ENCODE measurements at regions not wholly inside any gene's neighbourhood (a gene's known extent, or its start where the extent isn't known, plus 50 kb on each side); places are given as distances from the start of the nearest gene placed in this dataset.

DNA sequence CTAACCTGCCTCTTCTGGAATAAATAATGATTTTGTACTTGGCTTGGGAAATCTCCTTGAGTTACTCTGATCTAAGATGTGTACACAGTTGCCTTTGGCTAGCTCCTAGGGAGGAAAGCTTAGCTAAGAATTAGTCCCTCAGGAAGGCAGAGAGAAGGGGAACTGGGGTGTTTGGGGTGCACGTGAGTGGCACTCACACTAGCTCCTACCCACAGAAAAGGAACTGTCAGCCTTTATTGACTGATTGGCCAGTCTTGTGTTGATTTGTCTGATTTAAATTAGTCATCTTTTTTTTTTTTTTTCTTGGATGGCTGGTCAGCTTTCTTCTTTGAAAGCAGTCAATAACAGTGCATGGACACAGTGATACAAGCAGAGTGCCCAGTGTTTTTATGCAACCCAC is 107.7 kb downstream of the DMRT2 start:
- ChIA-PET POLR2A (no interaction called here), CTCF (no interaction called here)
- no peak overlapping the region for H3K4me3 ChIP-seq (ENCODE audit: low read depth, low read length)
- TF ChIP-seq, protein P1, sequence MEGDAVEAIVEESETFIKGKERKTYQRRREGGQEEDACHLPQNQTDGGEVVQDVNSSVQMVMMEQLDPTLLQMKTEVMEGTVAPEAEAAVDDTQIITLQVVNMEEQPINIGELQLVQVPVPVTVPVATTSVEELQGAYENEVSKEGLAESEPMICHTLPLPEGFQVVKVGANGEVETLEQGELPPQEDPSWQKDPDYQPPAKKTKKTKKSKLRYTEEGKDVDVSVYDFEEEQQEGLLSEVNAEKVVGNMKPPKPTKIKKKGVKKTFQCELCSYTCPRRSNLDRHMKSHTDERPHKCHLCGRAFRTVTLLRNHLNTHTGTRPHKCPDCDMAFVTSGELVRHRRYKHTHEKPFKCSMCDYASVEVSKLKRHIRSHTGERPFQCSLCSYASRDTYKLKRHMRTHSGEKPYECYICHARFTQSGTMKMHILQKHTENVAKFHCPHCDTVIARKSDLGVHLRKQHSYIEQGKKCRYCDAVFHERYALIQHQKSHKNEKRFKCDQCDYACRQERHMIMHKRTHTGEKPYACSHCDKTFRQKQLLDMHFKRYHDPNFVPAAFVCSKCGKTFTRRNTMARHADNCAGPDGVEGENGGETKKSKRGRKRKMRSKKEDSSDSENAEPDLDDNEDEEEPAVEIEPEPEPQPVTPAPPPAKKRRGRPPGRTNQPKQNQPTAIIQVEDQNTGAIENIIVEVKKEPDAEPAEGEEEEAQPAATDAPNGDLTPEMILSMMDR (IDR thresholded peaks at IDR 0.05; ENCODE audit: insufficient read depth, low read length, missing control alignments) = no peak
- DNase-seq (ENCODE audit: low read depth, low spot score) = no peak

DNA sequence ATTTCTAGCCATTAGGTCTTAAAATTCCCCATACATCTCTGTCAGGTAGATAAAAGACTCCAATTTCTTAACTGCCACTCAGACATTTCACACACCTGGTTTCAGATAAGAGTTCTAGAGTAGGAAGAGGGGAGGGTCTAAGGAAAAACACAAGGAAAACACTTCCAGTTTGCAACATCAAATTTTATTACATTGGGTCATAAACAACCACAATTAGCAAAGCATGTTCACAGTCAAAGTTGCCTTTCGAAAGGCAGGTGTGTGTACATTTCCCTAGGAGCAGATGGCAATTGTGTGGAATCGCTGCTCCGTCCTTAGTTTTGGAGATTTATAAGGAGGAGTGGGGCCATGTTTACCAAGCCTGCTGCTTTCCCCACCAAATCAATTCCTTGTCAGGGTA is 120.8 kb downstream of the DMRT2 start:
- no peak overlapping the region for H3K4me3 ChIP-seq (ENCODE audit: low read depth, low read length)
- POLR2A ChIA-PET = no interaction called here
- CTCF ChIA-PET = no interaction called here
- DNase-seq (ENCODE audit: low read depth, low spot score) = no peak
- TF ChIP-seq, protein P1 (IDR thresholded peaks at IDR 0.05; ENCODE audit: insufficient read depth, low read length, missing control alignments) = no peak

DNA sequence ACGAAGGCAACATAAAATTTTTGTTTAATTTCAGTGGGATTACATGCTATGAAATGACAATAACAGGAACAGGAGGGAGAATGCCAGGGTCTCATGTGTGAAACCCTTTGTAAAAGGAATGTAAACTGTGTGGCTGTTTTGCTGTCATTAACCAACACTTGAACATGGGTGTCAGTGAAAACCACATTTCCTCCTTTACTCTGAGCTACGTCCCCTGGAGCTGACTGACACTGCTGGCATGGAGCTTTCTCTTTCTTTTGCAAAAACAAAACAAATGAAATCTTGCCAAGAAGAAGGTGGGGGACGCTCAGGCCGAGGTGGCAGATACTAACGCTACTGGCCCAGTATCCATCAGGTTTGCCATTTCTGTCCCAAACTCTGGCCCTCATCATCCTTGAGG is 121.4 kb downstream of the DMRT2 start:
- H3K4me3 ChIP-seq (ENCODE audit: low read depth, low read length) = no peak overlapping the region
- TF ChIP-seq, protein P1 (IDR thresholded peaks at IDR 0.05; ENCODE audit: insufficient read depth, low read length, missing control alignments) = no peak
- DNase-seq (ENCODE audit: low read depth, low spot score) = no peak
- ChIA-PET CTCF (no interaction called here), POLR2A (no interaction called here)

DNA sequence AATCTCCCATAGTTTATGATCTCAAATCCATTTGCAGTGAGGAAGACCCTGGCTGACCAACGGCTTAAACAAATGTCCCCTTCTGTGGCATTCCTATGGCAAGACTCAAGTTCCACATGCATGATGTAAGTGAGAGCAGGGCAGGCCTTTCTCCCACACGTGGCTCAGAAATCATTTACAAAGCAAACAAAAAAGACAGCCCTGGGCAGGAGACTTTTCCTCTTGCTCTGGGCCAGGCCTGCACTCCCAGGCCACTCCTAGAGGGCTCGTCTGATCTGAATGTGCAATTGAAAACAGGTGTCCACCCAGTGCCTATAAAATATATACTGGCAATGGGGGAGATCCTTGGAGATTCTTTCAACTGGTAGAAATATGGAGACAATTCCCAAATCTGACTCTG is 123.1 kb downstream of the DMRT2 start:
- DNase-seq (ENCODE audit: low read depth, low spot score) = no peak
- POLR2A ChIA-PET = no interaction called here
- H3K4me3 ChIP-seq (ENCODE audit: low read depth, low read length) = no peak overlapping the region
- CTCF ChIA-PET = no interaction called here
- TF ChIP-seq, protein P1 (IDR thresholded peaks at IDR 0.05; ENCODE audit: insufficient read depth, low read length, missing control alignments) = no peak

DNA sequence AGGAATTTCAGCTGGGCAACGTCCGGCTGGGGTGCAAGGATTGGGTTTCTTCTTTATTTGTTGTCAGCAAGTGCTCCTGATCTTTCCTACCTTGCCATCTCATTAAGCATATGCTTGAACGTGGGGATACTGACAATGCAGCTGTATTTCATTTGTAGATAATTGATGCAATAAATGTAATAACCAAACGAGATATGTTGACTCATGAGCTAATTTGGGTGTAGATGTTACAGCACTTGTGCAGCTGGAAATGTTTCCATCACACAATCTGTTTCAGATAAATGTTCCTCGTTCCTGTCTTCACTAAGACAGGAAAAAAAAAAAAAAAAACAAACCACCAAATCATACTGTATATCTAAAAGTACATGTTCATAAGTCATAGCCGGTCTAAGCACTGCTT is 123.8 kb downstream of the DMRT2 start:
- ChIA-PET CTCF (no interaction called here), POLR2A (no interaction called here)
- no peak overlapping the region for H3K4me3 ChIP-seq (ENCODE audit: low read depth, low read length)
- DNase-seq (ENCODE audit: low read depth, low spot score) = no peak
- TF ChIP-seq, protein P1 (IDR thresholded peaks at IDR 0.05; ENCODE audit: insufficient read depth, low read length, missing control alignments) = no peak

DNA sequence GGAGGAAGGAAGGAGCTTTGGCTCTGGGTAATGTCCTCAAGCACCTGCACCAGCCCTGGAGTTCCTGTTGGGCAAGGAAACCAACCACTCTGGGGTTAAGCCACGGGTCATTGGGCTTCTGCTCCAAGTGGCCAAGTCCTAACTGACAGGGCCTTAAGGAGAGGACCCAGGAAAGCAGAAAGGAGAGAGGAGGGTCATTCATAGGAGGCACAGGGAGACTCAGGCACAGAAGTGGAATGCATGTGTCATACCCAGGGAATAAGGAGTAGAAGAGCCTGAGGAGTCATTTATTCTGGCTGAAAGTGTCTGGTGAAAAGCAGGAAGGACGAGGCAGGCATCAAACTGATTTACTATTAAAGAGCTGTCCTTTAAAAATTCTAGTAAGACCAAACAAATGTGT is 129.2 kb downstream of the DMRT2 start:
- POLR2A ChIA-PET = no interaction called here
- H3K4me3 ChIP-seq (ENCODE audit: low read depth, low read length) = no peak overlapping the region
- CTCF ChIA-PET = no interaction called here
- TF ChIP-seq, protein P1 (IDR thresholded peaks at IDR 0.05; ENCODE audit: insufficient read depth, low read length, missing control alignments) = no peak
- DNase-seq (ENCODE audit: low read depth, low spot score) = no peak

Data from AG04449 (cell line).